Right atrium auricular region (tissue), 2 donors: ENCODE measurements at regions not wholly inside any gene's neighbourhood (a gene's known extent, or its start where the extent isn't known, plus 50 kb on each side); places are given as distances from the start of the nearest gene placed in this dataset.
A peak's percentile ranks its signal among the peaks of the same experiment; 100 is the strongest.

Experiments used
- DNase-seq: peaks from one replicate; pipeline ENCODE4 v3.0.0-alpha.2; 2019; ENCODE audit warnings: low spot score
- H3K27ac ChIP-seq, 2 donors: fragments of 200-600 bp; sonication (generic); 1 replicate in 1 of 2; 2 replicates in 1 of 2; pipeline ENCODE4 v1.5.1; 2016 to 2019
- H3K27me3 ChIP-seq, 2 donors: fragments of 200-600 bp; sonication (generic); one replicate each; pipeline versions ENCODE4 v1.5.1 to v1.6.0; 2017 to 2019
- H3K36me3 ChIP-seq: fragments of 200-600 bp; sonication (generic); one replicate; pipeline ENCODE4 v1.5.1; 2016
- H3K4me1 ChIP-seq, 2 donors: fragments of 200-600 bp; sonication (generic); one replicate each; pipeline versions ENCODE4 v1.5.1 to v1.6.0; 2017 to 2019
- H3K4me3 ChIP-seq, 2 donors: fragments of 200-600 bp; sonication (generic); 1 replicate in 1 of 2; 2 replicates in 1 of 2; pipeline ENCODE4 v1.5.1; 2017 to 2019; ENCODE audit warnings: mild to moderate bottlenecking in 1 of 2, moderate library complexity in 1 of 2
- H3K9me3 ChIP-seq, 2 donors: fragments of 200-600 bp; sonication (generic); one replicate each; pipeline ENCODE4 v1.5.1; 2019
- CTCF ChIP-seq, 2 donors: fragments of 200-600 bp; sonication (generic); IDR thresholded peaks; one replicate each; pipeline ENCODE4 v1.5.1; 2019; ENCODE audit warnings: antibody characterized with exemption in 2 of 2

- peak overlapping the region; percentile 53 to 60 for H3K27ac ChIP-seq
- TF ChIP-seq CTCF (IDR thresholded peaks at IDR 0.05), result no peak
- DNase-seq, result no peak
- no peaks in the 10 kb centered on the region for H3K36me3 ChIP-seq
- no peaks in the 10 kb centered on the region for H3K9me3 ChIP-seq
- peaks cover 0 to 38% of the 10 kb centered on the region in 2 donors for H3K4me1 ChIP-seq
- no peak overlapping the region for H3K4me3 ChIP-seq
- no peaks in the 10 kb centered on the region for H3K27me3 ChIP-seq
These were observed 147.1 kb downstream of the CPEB2 start for GRCh38 chr4:15149234-15149838.

- Histone ChIP-seq H3K4me1 (peaks cover 0 to 35% of the 10 kb centered on the region in 2 donors), H3K27ac (peak overlapping the region; percentile 53 to 60), H3K9me3 (no peaks in the 10 kb centered on the region), H3K36me3 (no peaks in the 10 kb centered on the region), H3K4me3 (no peak overlapping the region), H3K27me3 (no peaks in the 10 kb centered on the region)
- DNase-seq, result peak; percentile 85
- TF ChIP-seq CTCF (IDR thresholded peaks at IDR 0.05), result peak in 1 of 2 donors; percentile 49
These were observed 147.7 kb downstream of the CPEB2 start for GRCh38 chr4:15149839-15150592.

- H3K36me3 ChIP-seq, result no peaks in the 10 kb centered on the region
- H3K27ac ChIP-seq, result peak overlapping the region; percentile 53 to 60
These were observed 148.3 kb downstream of the CPEB2 start for GRCh38 chr4:15150631-15151030.

GRCh38 chr4:15151033-15151432 lies 148.8 kb downstream of the CPEB2 start:
- Histone ChIP-seq H3K36me3 (no peaks in the 10 kb centered on the region), H3K27me3 (no peaks in the 10 kb centered on the region), H3K9me3 (no peaks in the 10 kb centered on the region), H3K27ac (no peak overlapping the region), H3K4me1 (peaks cover 0 to 35% of the 10 kb centered on the region in 2 donors), H3K4me3 (no peak overlapping the region)
- no peak for TF ChIP-seq CTCF (IDR thresholded peaks at IDR 0.05)
- no peak for DNase-seq

More at GRCh38 chr4:15150631-15151030, 148.3 kb downstream of the CPEB2 start:
- H3K9me3 ChIP-seq, result no peaks in the 10 kb centered on the region
- H3K4me3 ChIP-seq, result no peak overlapping the region
- DNase-seq, result no peak
- H3K4me1 ChIP-seq, result peaks cover 0 to 35% of the 10 kb centered on the region in 2 donors
- H3K27me3 ChIP-seq, result no peaks in the 10 kb centered on the region
- no peak for TF ChIP-seq CTCF (IDR thresholded peaks at IDR 0.05)

- no peak for DNase-seq
These were observed 151.4 kb downstream of the CPEB2 start for GRCh38 chr4:15153662-15154061.

More at GRCh38 chr4:15153662-15154061, 151.4 kb downstream of the CPEB2 start:
- H3K27me3 ChIP-seq, result no peaks in the 10 kb centered on the region
- no peaks in the 10 kb centered on the region for H3K9me3 ChIP-seq
- H3K27ac ChIP-seq, result no peak overlapping the region
- TF ChIP-seq CTCF (IDR thresholded peaks at IDR 0.05), result no peak
- no peak overlapping the region for H3K4me3 ChIP-seq
- no peaks in the 10 kb centered on the region for H3K36me3 ChIP-seq
- peaks cover 0 to 17% of the 10 kb centered on the region in 2 donors for H3K4me1 ChIP-seq
